ENCODE measurements at regions not wholly inside any gene's neighbourhood (a gene's known extent, or its start where the extent isn't known, plus 50 kb on each side); places are given as distances from the start of the nearest gene placed in this dataset.

DNA sequence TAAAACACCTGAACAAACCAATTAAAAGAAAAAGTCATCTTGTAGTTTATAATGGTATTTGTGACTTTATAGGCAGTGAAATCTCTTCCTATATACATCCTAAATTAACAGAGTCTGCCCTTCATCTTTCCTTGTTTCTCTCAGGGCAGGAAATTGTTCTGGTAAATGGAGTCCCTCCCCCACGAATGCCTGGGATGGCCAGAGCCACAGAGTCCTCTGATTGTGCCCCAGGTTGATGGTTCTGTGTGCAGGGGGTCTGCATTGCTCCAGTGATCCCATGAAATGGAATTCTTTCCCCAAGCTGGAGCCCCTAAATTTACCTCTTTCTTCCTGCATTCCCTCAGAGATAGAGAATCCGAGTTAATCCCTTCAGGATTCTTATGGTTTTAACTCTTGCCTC is 155.5 kb downstream of the MTX2 start:
- TF ChIP-seq, protein P1, sequence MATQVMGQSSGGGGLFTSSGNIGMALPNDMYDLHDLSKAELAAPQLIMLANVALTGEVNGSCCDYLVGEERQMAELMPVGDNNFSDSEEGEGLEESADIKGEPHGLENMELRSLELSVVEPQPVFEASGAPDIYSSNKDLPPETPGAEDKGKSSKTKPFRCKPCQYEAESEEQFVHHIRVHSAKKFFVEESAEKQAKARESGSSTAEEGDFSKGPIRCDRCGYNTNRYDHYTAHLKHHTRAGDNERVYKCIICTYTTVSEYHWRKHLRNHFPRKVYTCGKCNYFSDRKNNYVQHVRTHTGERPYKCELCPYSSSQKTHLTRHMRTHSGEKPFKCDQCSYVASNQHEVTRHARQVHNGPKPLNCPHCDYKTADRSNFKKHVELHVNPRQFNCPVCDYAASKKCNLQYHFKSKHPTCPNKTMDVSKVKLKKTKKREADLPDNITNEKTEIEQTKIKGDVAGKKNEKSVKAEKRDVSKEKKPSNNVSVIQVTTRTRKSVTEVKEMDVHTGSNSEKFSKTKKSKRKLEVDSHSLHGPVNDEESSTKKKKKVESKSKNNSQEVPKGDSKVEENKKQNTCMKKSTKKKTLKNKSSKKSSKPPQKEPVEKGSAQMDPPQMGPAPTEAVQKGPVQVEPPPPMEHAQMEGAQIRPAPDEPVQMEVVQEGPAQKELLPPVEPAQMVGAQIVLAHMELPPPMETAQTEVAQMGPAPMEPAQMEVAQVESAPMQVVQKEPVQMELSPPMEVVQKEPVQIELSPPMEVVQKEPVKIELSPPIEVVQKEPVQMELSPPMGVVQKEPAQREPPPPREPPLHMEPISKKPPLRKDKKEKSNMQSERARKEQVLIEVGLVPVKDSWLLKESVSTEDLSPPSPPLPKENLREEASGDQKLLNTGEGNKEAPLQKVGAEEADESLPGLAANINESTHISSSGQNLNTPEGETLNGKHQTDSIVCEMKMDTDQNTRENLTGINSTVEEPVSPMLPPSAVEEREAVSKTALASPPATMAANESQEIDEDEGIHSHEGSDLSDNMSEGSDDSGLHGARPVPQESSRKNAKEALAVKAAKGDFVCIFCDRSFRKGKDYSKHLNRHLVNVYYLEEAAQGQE (IDR thresholded peaks at IDR 0.05; ENCODE audit: low read depth), result no peak
- TF ChIP-seq EGR1 (IDR thresholded peaks at IDR 0.05) (no peak), TAF1 (IDR thresholded peaks at IDR 0.05; ENCODE audit: low read depth) (no peak), EP300 (IDR thresholded peaks at IDR 0.05; ENCODE audit: borderline replicate concordance) (no peak), YY1 (IDR thresholded peaks at IDR 0.05; ENCODE audit: low read depth) (no peak), TEAD4 (IDR thresholded peaks at IDR 0.05) (no peak), FOXM1 (IDR thresholded peaks at IDR 0.05; ENCODE audit: borderline replicate concordance, low read depth) (no peak), RAD21 (IDR thresholded peaks at IDR 0.05; ENCODE audit: low read depth) (no peak), TCF12 (IDR thresholded peaks at IDR 0.05; ENCODE audit: low read depth) (no peak), NFIC (IDR thresholded peaks at IDR 0.05) (no peak), ZBTB7A (IDR thresholded peaks at IDR 0.05; ENCODE audit: low read depth) (no peak), CREB1 (IDR thresholded peaks at IDR 0.05; ENCODE audit: low read depth) (no peak), CEBPB (IDR thresholded peaks at IDR 0.05) (no peak)
- TF ChIP-seq, protein P2, sequence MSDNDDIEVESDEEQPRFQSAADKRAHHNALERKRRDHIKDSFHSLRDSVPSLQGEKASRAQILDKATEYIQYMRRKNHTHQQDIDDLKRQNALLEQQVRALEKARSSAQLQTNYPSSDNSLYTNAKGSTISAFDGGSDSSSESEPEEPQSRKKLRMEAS (IDR thresholded peaks at IDR 0.05), result no peak
- TF ChIP-seq, protein P3, sequence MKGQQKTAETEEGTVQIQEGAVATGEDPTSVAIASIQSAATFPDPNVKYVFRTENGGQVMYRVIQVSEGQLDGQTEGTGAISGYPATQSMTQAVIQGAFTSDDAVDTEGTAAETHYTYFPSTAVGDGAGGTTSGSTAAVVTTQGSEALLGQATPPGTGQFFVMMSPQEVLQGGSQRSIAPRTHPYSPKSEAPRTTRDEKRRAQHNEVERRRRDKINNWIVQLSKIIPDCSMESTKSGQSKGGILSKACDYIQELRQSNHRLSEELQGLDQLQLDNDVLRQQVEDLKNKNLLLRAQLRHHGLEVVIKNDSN (IDR thresholded peaks at IDR 0.05), result no peak

DNA sequence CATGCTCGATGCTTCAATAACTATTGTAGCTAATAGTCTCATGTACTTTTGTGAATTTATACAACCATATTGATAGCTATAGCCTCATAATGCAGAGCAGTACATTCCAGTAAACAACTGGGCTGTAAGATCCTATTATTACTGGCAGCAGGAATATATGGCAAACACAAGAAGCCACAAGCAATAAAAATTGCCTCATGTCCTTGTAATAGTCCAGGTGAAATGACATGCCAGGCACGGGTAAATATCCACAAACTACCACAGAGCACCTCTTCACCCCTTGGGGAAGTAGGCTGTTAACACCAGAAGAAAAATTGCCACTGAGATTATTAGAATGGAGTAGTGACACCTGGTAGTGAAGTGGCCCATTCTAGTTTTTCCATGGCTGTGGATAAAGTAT is 158.3 kb downstream of the MTX2 start:
- TF ChIP-seq CEBPB (IDR thresholded peaks at IDR 0.05) (no peak), NFIC (IDR thresholded peaks at IDR 0.05) (no peak), EP300 (IDR thresholded peaks at IDR 0.05; ENCODE audit: borderline replicate concordance) (no peak), RAD21 (IDR thresholded peaks at IDR 0.05; ENCODE audit: low read depth) (no peak), ZBTB7A (IDR thresholded peaks at IDR 0.05; ENCODE audit: low read depth) (no peak), YY1 (IDR thresholded peaks at IDR 0.05; ENCODE audit: low read depth) (no peak), TEAD4 (IDR thresholded peaks at IDR 0.05) (no peak)
- TF ChIP-seq, protein P1 (IDR thresholded peaks at IDR 0.05; ENCODE audit: low read depth), result no peak
- TF ChIP-seq, protein P2 (IDR thresholded peaks at IDR 0.05), result no peak

DNA sequence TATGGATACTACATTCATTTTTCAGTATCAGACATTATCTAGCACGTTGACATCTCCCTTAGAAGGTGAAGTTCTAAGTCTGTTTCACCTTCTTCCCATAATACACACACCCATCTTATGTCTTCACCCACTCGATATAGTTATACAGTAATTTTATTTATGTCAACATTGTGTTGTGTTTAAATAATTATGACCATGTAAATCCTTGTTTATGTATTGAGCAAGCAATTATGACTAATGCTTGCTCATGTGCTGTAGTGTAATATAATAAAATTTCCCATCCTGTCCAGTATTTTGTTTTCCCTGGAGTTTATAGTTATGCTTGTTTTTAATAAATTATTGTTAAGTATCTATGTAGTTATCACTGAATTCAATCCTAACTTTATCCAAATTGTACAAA is 163.2 kb downstream of the MTX2 start:
- TF ChIP-seq, protein P3 (IDR thresholded peaks at IDR 0.05), result no peak
- TF ChIP-seq NFIC (IDR thresholded peaks at IDR 0.05), result no peak
- TF ChIP-seq, protein P1 (IDR thresholded peaks at IDR 0.05; ENCODE audit: low read depth), result no peak
- TF ChIP-seq CEBPB (IDR thresholded peaks at IDR 0.05), result no peak
- no peak for TF ChIP-seq EP300 (IDR thresholded peaks at IDR 0.05; ENCODE audit: borderline replicate concordance)
- TF ChIP-seq FOXM1 (IDR thresholded peaks at IDR 0.05; ENCODE audit: borderline replicate concordance, low read depth), result no peak

DNA sequence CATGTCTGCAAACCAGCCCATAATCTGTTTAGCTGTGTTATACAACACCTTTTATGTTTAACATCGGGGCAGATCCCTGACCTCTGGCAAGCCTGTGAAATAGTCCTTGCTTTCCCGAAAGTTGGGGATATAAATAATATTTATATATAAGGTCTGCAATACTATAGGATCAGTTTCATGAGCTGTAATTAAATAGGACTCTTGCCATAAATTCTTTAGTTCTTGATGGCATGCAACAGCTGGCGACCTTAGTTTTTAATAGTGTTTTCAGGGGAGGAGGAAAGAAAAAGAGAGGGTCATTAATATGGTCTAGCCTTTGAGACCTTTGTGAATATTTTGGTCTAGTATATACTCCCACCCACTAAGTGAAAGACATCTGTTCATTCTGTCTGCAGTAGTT is 166.5 kb downstream of the MTX2 start:
- TF ChIP-seq YY1 (IDR thresholded peaks at IDR 0.05; ENCODE audit: low read depth) (no peak), CEBPB (IDR thresholded peaks at IDR 0.05) (no peak), CREB1 (IDR thresholded peaks at IDR 0.05; ENCODE audit: low read depth) (no peak), TAF1 (IDR thresholded peaks at IDR 0.05; ENCODE audit: low read depth) (no peak), EP300 (IDR thresholded peaks at IDR 0.05; ENCODE audit: borderline replicate concordance) (no peak), TEAD4 (IDR thresholded peaks at IDR 0.05) (no peak), RAD21 (IDR thresholded peaks at IDR 0.05; ENCODE audit: low read depth) (no peak), TCF12 (IDR thresholded peaks at IDR 0.05; ENCODE audit: low read depth) (no peak), FOXM1 (IDR thresholded peaks at IDR 0.05; ENCODE audit: borderline replicate concordance, low read depth) (no peak), EGR1 (IDR thresholded peaks at IDR 0.05) (no peak), ZBTB7A (IDR thresholded peaks at IDR 0.05; ENCODE audit: low read depth) (no peak), NFIC (IDR thresholded peaks at IDR 0.05) (no peak)
- TF ChIP-seq, protein P1 (IDR thresholded peaks at IDR 0.05; ENCODE audit: low read depth), result no peak
- TF ChIP-seq, protein P2 (IDR thresholded peaks at IDR 0.05), result no peak
- TF ChIP-seq, protein P3 (IDR thresholded peaks at IDR 0.05), result no peak
